Caco-2 (cell line): ENCODE measurements at regions not wholly inside any gene's neighbourhood (a gene's known extent, or its start where the extent isn't known, plus 50 kb on each side); places are given as distances from the start of the nearest gene placed in this dataset.

Experiments used
- BruUV-seq: library from RNA; stranded (reverse); fragments of 400-500 nt; replicated peaks from 2 replicates; lab custom pipeline; 2021; lab: Mats Ljungman, UMichigan
- CTCF ChIA-PET: fragments of 300-600 bp; sonication (Branson Sonifier 250); formaldehyde crosslinking; loops from one replicate; lab custom pipeline; 2022; ENCODE audit warnings: antibody characterized with exemption; lab: Charles Lee
- POLR2A ChIA-PET: fragments of 300-600 bp; sonication (Branson Sonifier 250); formaldehyde crosslinking; loops from one replicate; lab custom pipeline; 2022; ENCODE audit warnings: antibody characterized with exemption; lab: Charles Lee
- DNase-seq, 2 experiments: peaks; one replicate each; pipeline versions ENCODE4 v3.0.0 to v3.0.0-alpha.2; 2020 to 2022
- H3K27me3 ChIP-seq: replicated peaks from 2 replicates; pipeline ENCODE4 v1.6.0; 2011; ENCODE audit warnings: low read length; ENCODE audit not compliant: control insufficient read depth, insufficient read depth
- H3K36me3 ChIP-seq: 2 replicates; pipeline ENCODE4 v1.5.1; 2011; ENCODE audit warnings: low read length; ENCODE audit not compliant: control insufficient read depth, insufficient read depth
- H3K4me1 ChIP-seq: fragments of 250-450 bp; sonication (Bioruptor Pico); 2 replicates; pipeline ENCODE4 v1.5.1; 2020; ENCODE audit warnings: mild to moderate bottlenecking
- H3K4me3 ChIP-seq: 2 replicates; pipeline ENCODE4 v1.5.1; 2011; ENCODE audit warnings: low read depth, mild to moderate bottlenecking, control low read depth, low read length
- H3K9me3 ChIP-seq: fragments of 250-450 bp; sonication (Bioruptor Pico); 2 replicates; pipeline ENCODE4 v1.5.1; 2020; ENCODE audit warnings: mild to moderate bottlenecking, moderate library complexity
- H3K27ac Mint-ChIP-seq: one replicate; pipeline ENCODE4 v1.8.0; 2022; ENCODE audit warnings: mixed read lengths; ENCODE audit not compliant: unreplicated experiment
- H3K27me3 Mint-ChIP-seq: one replicate; pipeline ENCODE4 v1.8.0; 2022; ENCODE audit warnings: mixed read lengths; ENCODE audit not compliant: insufficient read depth, unreplicated experiment
- H3K36me3 Mint-ChIP-seq: one replicate; pipeline ENCODE4 v1.8.0; 2022; ENCODE audit warnings: mild to moderate bottlenecking, mixed read lengths; ENCODE audit not compliant: insufficient read depth, unreplicated experiment
- H3K4me1 Mint-ChIP-seq: one replicate; pipeline ENCODE4 v1.8.0; 2022; ENCODE audit warnings: low read depth, mixed read lengths; ENCODE audit not compliant: unreplicated experiment
- H3K4me3 Mint-ChIP-seq: one replicate; pipeline ENCODE4 v1.8.0; 2022; ENCODE audit warnings: mild to moderate bottlenecking, moderate library complexity, mixed read lengths; ENCODE audit not compliant: unreplicated experiment
- H3K9me3 Mint-ChIP-seq: one replicate; pipeline ENCODE4 v1.8.0; 2022; ENCODE audit warnings: mixed read lengths; ENCODE audit not compliant: unreplicated experiment
- CTCF ChIP-seq, 2 experiments: fragments of 200-600 bp in 1 of 2; IDR thresholded peaks; 1 replicate in 1 of 2; 2 replicates in 1 of 2; pipeline versions ENCODE4 v1.5.1 to v1.8.0; 2011 to 2022; ENCODE audit warnings: antibody characterized with exemption in 1 of 2, control low read depth in 1 of 2, inconsistent platforms in 1 of 2, low read depth in 1 of 2, low read length in 1 of 2, mild to moderate bottlenecking in 1 of 2, moderate library complexity in 1 of 2; ENCODE audit not compliant: insufficient read depth in 1 of 2, severe bottlenecking in 1 of 2, unreplicated experiment in 1 of 2
- intact Hi-C: fragments of 100-400 bp; cut with micrococcal nuclease; formaldehyde crosslinking; loops from one replicate; pipeline ENCODE4 v1.10.0; 2022; ENCODE audit not compliant: unreplicated experiment

DNA sequence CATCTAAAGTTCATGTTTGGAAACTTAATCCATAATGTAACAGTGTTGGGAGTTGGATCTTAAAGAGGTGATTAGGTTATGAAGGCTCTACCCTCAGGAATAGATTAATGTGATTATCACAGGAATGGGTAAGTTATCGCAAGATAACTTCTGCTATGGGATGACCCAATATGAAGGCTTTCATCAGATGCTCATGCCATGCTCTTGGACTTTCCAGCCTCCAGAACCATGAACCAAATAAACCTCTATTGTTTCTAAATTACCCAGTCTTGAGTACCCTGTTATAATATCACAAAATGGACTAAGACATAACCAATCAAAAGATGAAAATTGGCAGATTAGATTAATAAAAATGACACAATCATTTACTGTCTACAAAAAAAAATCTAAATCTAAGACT, 906.9 kb upstream of the SOX9 start:
- Histone ChIP-seq H3K4me3 (no peak overlapping the region), H3K36me3 (no peaks in the 10 kb centered on the region), H3K4me1 (no peaks in the 10 kb centered on the region), H3K9me3 (no peaks in the 10 kb centered on the region), H3K27me3 (no peaks in the 10 kb centered on the region)
- TF ChIP-seq CTCF (IDR thresholded peaks at IDR 0.05; ENCODE audit: insufficient read depth in 1 of 2, low read depth in 1 of 2, low read length in 1 of 2, severe bottlenecking in 1 of 2, unreplicated experiment in 1 of 2): no peak
- BruUV-seq: no TSS peak
- no peak for DNase-seq
- ChIA-PET CTCF (no interaction called here), POLR2A (no interaction called here)
- no peak overlapping the region for H3K4me3 Mint-ChIP-seq
- H3K27me3 Mint-ChIP-seq: peaks cover 9% of the 10 kb centered on the region
- intact Hi-C loops: no loop called here
- peaks cover 13% of the 10 kb centered on the region for H3K9me3 Mint-ChIP-seq
- no peaks in the 10 kb centered on the region for H3K36me3 Mint-ChIP-seq
- no peak overlapping the region for H3K27ac Mint-ChIP-seq
- H3K4me1 Mint-ChIP-seq: no peaks in the 10 kb centered on the region

DNA sequence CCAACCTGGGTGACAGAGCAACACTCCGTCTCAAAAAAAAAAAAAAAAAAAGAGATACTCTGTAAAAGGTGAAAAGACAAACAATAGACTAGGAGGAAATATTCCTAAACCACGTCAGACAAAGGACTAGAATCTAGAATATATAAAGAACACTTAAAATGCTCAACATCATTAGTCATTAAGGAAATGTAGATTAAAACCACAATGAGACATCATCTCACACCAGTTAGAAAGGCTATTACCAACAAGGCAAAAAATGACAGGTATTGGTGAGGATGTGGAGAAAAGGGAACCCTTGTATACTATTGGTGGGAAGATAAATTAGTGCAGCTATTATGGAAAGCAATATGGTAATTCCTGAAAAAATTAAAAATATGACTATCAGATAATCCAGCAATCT, 903.1 kb upstream of the SOX9 start:
- ChIA-PET POLR2A (no interaction called here), CTCF (no interaction called here)
- Mint-ChIP-seq H3K4me1 (no peaks in the 10 kb centered on the region), H3K9me3 (peaks cover 9% of the 10 kb centered on the region), H3K27ac (no peak overlapping the region), H3K27me3 (peaks cover 8% of the 10 kb centered on the region), H3K4me3 (no peak overlapping the region), H3K36me3 (no peaks in the 10 kb centered on the region)
- Histone ChIP-seq H3K36me3 (no peaks in the 10 kb centered on the region), H3K9me3 (no peaks in the 10 kb centered on the region), H3K4me1 (no peaks in the 10 kb centered on the region), H3K27me3 (no peaks in the 10 kb centered on the region), H3K4me3 (no peak overlapping the region)
- TF ChIP-seq CTCF (IDR thresholded peaks at IDR 0.05; ENCODE audit: insufficient read depth in 1 of 2, low read depth in 1 of 2, low read length in 1 of 2, severe bottlenecking in 1 of 2, unreplicated experiment in 1 of 2): no peak
- no peak for DNase-seq
- BruUV-seq: no TSS peak
- intact Hi-C loops: no loop called here

DNA sequence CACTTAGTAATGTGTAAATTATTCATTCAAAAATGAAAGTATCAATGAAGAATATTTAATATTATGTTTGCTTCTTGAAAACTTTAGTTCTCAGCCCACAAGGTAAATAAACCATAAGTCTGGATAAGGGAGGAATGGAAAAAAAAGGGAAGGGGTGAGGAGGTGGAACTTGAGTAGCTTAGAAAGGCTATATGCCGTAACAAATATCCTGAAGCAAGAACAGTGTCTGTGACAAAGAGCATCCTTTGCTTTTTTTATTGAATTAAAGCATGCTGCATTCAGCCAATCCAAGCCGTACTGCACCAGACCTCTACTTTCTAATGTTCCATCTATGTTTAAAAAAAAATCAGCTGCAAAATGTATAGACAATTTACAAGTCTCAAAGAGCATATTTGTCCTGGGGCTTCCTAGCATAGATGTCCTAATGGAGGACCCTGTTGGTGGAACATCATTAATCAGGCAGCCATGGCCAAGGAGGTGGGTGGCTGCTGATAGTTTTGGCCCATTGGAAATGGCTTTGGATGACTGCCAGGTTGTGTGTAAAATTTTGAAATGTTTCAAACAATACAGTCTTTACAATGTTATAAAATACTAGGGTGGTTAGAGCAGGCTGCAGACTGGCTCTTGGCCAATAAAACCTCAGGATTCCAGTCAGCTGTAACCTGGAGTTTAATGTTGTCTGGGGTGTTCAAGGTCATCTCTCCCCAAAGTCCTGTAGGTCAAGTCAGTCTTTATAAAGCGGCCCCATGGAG, 895.8 kb upstream of the SOX9 start:
- Histone ChIP-seq H3K27me3 (no peaks in the 10 kb centered on the region), H3K4me3 (no peak overlapping the region), H3K36me3 (no peaks in the 10 kb centered on the region), H3K4me1 (no peaks in the 10 kb centered on the region), H3K9me3 (no peaks in the 10 kb centered on the region)
- Mint-ChIP-seq H3K36me3 (no peaks in the 10 kb centered on the region), H3K4me1 (no peaks in the 10 kb centered on the region), H3K27ac (no peak overlapping the region), H3K27me3 (peaks cover 7% of the 10 kb centered on the region), H3K9me3 (no peaks in the 10 kb centered on the region), H3K4me3 (no peak overlapping the region)
- CTCF ChIA-PET: no interaction called here
- intact Hi-C loops: no loop called here
- no TSS peak for BruUV-seq
- POLR2A ChIA-PET: no interaction called here
- no peak for DNase-seq
- TF ChIP-seq CTCF (IDR thresholded peaks at IDR 0.05; ENCODE audit: insufficient read depth in 1 of 2, low read depth in 1 of 2, low read length in 1 of 2, severe bottlenecking in 1 of 2, unreplicated experiment in 1 of 2): no peak
